GM23338 (cell line): ENCODE measurements at regions not wholly inside any gene's neighbourhood (a gene's known extent, or its start where the extent isn't known, plus 50 kb on each side); places are given as distances from the start of the nearest gene placed in this dataset.

Experiments used
- ATAC-seq: fragments of 200-7000 bp; cut with Tn5 transposase; 3 replicates; pipeline ENCODE4 v1.9.1; 2020
- DNase-seq: peaks from one replicate; pipeline ENCODE4 v3.0.0-alpha.2; 2015; ENCODE audit warnings: low spot score
- H2AFZ ChIP-seq: fragments of 200-600 bp; sonication (generic); 2 replicates; pipeline ENCODE4 v1.8.0; 2016; ENCODE audit warnings: antibody characterized with exemption, mild to moderate bottlenecking, moderate library complexity
- H3F3A ChIP-seq: fragments of 200-600 bp; sonication (generic); replicated peaks from 2 replicates; pipeline ENCODE4 v1.8.0; 2017; ENCODE audit warnings: antibody characterized with exemption, mixed run types, low read depth
- H3K27ac ChIP-seq: fragments of 200-600 bp; sonication (generic); 2 replicates; pipeline ENCODE4 v1.6.1; 2016; ENCODE audit warnings: low read depth
- H3K27me3 ChIP-seq: fragments of 200-600 bp; sonication (generic); 2 replicates; pipeline ENCODE4 v1.8.0; 2016; ENCODE audit warnings: mild to moderate bottlenecking, mixed run types, moderate library complexity; ENCODE audit not compliant: insufficient read depth
- H3K36me3 ChIP-seq: fragments of 200-600 bp; sonication (generic); 2 replicates; pipeline ENCODE4 v1.8.0; 2016; ENCODE audit warnings: mild to moderate bottlenecking; ENCODE audit not compliant: insufficient read depth
- H3K4me1 ChIP-seq: fragments of 200-600 bp; sonication (generic); 2 replicates; pipeline ENCODE4 v1.8.0; 2016; ENCODE audit warnings: mild to moderate bottlenecking, moderate library complexity; ENCODE audit not compliant: insufficient read depth
- H3K4me2 ChIP-seq: fragments of 200-600 bp; sonication (generic); 2 replicates; pipeline ENCODE4 v1.7.1; 2017; ENCODE audit warnings: mixed run types
- H3K4me3 ChIP-seq: fragments of 200-600 bp; sonication (generic); 2 replicates; pipeline ENCODE4 v1.6.1; 2016; ENCODE audit warnings: mixed run types
- H3K79me2 ChIP-seq: fragments of 200-600 bp; sonication (generic); replicated peaks from 2 replicates; pipeline ENCODE4 v1.8.0; 2017; ENCODE audit warnings: mild to moderate bottlenecking; ENCODE audit not compliant: insufficient read depth
- H3K9me2 ChIP-seq: fragments of 200-600 bp; sonication (generic); 2 replicates; pipeline ENCODE4 v1.8.0; 2017; ENCODE audit not compliant: insufficient read depth
- H4K20me1 ChIP-seq: fragments of 200-600 bp; sonication (generic); replicated peaks from 2 replicates; pipeline ENCODE4 v1.8.0; 2017; ENCODE audit warnings: mild to moderate bottlenecking; ENCODE audit not compliant: insufficient read depth
- H3K27ac Mint-ChIP-seq: 2 replicates; pipeline ENCODE4 v1.8.0; 2020; ENCODE audit warnings: inconsistent platforms, mild to moderate bottlenecking, moderate library complexity, mixed read lengths
- H3K27me3 Mint-ChIP-seq: 3 replicates; pipeline ENCODE4 v1.8.0; 2022; ENCODE audit warnings: low read depth, mild to moderate bottlenecking, moderate library complexity, mixed read lengths, inconsistent platforms; ENCODE audit not compliant: insufficient read depth, poor library complexity
- H3K36me3 Mint-ChIP-seq: 3 replicates; pipeline ENCODE4 v1.8.0; 2021; ENCODE audit warnings: low read depth, mild to moderate bottlenecking, inconsistent platforms, moderate library complexity, mixed read lengths
- H3K4me1 Mint-ChIP-seq: 3 replicates; pipeline ENCODE4 v1.8.0; 2020; ENCODE audit warnings: mild to moderate bottlenecking, inconsistent platforms, mixed read lengths
- H3K4me3 Mint-ChIP-seq: 3 replicates; pipeline ENCODE4 v1.8.0; 2021; ENCODE audit warnings: moderate library complexity, mild to moderate bottlenecking, inconsistent platforms, mixed read lengths
- H3K9me3 Mint-ChIP-seq: 3 replicates; pipeline ENCODE4 v1.8.0; 2020; ENCODE audit warnings: moderate library complexity, mild to moderate bottlenecking, inconsistent platforms, mixed read lengths
- CREB1 ChIP-seq: fragments of 250-450 bp; sonication (Bioruptor Pico); IDR thresholded peaks from 2 replicates; pipeline ENCODE4 v1.5.0; 2020; ENCODE audit warnings: low read depth, mild to moderate bottlenecking, moderate library complexity
- CTCF ChIP-seq, 2 experiments: fragments of 200-600 bp in 1 of 2; sonication (generic) in 1 of 2; conservative IDR thresholded peaks; 2 replicates each; pipeline versions ENCODE4 v1.5.1 to v1.6.1; 2016 to 2017; ENCODE audit warnings: antibody characterized with exemption in 2 of 2, low read depth in 2 of 2, mild to moderate bottlenecking in 2 of 2, moderate library complexity in 1 of 2
- ETS1 ChIP-seq: IDR thresholded peaks from 2 replicates; pipeline ENCODE4 v1.6.1; 2016; ENCODE audit warnings: antibody characterized with exemption
- EZH2 ChIP-seq: fragments of 200-600 bp; sonication (generic); IDR thresholded peaks from one replicate; pipeline ENCODE4 v1.8.0; 2017; ENCODE audit warnings: antibody characterized with exemption, mild to moderate bottlenecking, low read depth; ENCODE audit not compliant: unreplicated experiment
- EZH2phosphoT487 ChIP-seq: fragments of 200-600 bp; sonication (generic); IDR thresholded peaks from one replicate; pipeline ENCODE4 v1.8.1; 2018; ENCODE audit warnings: antibody characterized with exemption; ENCODE audit not compliant: unreplicated experiment
- JUNB ChIP-seq: IDR thresholded peaks from one replicate; pipeline ENCODE4 v1.6.1; 2016; ENCODE audit warnings: antibody characterized with exemption; ENCODE audit not compliant: unreplicated experiment
- NANOG ChIP-seq: IDR thresholded peaks from 2 replicates; pipeline ENCODE4 v1.6.1; 2016; ENCODE audit warnings: antibody characterized with exemption, borderline replicate concordance
- POLR2AphosphoS5 ChIP-seq: IDR thresholded peaks from 2 replicates; pipeline ENCODE4 v1.6.1; 2016; ENCODE audit warnings: antibody characterized with exemption, low read depth
- REST ChIP-seq: IDR thresholded peaks from one replicate; pipeline ENCODE4 v1.6.1; 2018; ENCODE audit warnings: antibody characterized with exemption; ENCODE audit not compliant: unreplicated experiment
- STAT1 ChIP-seq: IDR thresholded peaks from one replicate; pipeline ENCODE4 v1.6.1; 2016; ENCODE audit warnings: antibody characterized with exemption; ENCODE audit not compliant: unreplicated experiment
- ZNF114 ChIP-seq: fragments of 250-450 bp; sonication (Bioruptor Pico); IDR thresholded peaks from 2 replicates; pipeline ENCODE4 v1.5.0; 2020; ENCODE audit warnings: mild to moderate bottlenecking, moderate library complexity
- ZNF331 ChIP-seq: fragments of 250-450 bp; sonication (Bioruptor Pico); IDR thresholded peaks from 2 replicates; pipeline ENCODE4 v1.5.0; 2020; ENCODE audit warnings: low read depth, mild to moderate bottlenecking, moderate library complexity
- ZNF462 ChIP-seq: fragments of 250-450 bp; sonication (Bioruptor Pico); IDR thresholded peaks from 2 replicates; pipeline ENCODE4 v1.5.0; 2020; ENCODE audit warnings: mild to moderate bottlenecking, moderate library complexity

- H4K20me1 ChIP-seq: no peaks in the 10 kb centered on the region
- no peaks in the 10 kb centered on the region for H3F3A ChIP-seq
- Mint-ChIP-seq H3K27me3 (no peaks in the 10 kb centered on the region), H3K27ac (no peak overlapping the region), H3K36me3 (no peaks in the 10 kb centered on the region), H3K9me3 (no peaks in the 10 kb centered on the region), H3K4me3 (no peak overlapping the region), H3K4me1 (peaks cover 17% of the 10 kb centered on the region; the same call in 2 of the 3 replicates)
- H3K79me2 ChIP-seq: no peaks in the 10 kb centered on the region
- H3K27me3 ChIP-seq: no peaks in the 10 kb centered on the region
- H3K27ac ChIP-seq: no peak overlapping the region
- H3K36me3 ChIP-seq: no peaks in the 10 kb centered on the region
- DNase-seq: no peak
- H3K4me2 ChIP-seq: no peak overlapping the region
- H3K4me1 ChIP-seq: peaks cover 12% of the 10 kb centered on the region
- H2AFZ ChIP-seq: no peak overlapping the region
- peaks cover 2% of the 10 kb centered on the region for H3K9me2 ChIP-seq
- H3K4me3 ChIP-seq: no peak overlapping the region
- no peak for ATAC-seq
- TF ChIP-seq EZH2phosphoT487 (no peak), REST (no peak), STAT1 (no peak), CREB1 (CRISPR knock-in tag) (no peak), POLR2AphosphoS5 (no peak), NANOG (no peak), CTCF (conservative IDR thresholded peaks at IDR 0.05; ENCODE audit: low read depth in 2 of 2) (no peak), ETS1 (no peak), JUNB (no peak), ZNF331 (CRISPR knock-in tag) (no peak), ZNF462 (CRISPR knock-in tag) (no peak), ZNF114 (CRISPR knock-in tag) (no peak), EZH2 (no peak)
Measured at GRCh38 chr13:50153876-50154275, 138.6 kb downstream of the KCNRG start.
